C4-2B (cell line): ENCODE measurements at regions not wholly inside any gene's neighbourhood (a gene's known extent, or its start where the extent isn't known, plus 50 kb on each side); places are given as distances from the start of the nearest gene placed in this dataset.

ENCODE experiments used
- H3K27ac ChIP-seq: fragments of 450-650 bp; 2 replicates; pipeline ENCODE4 v1.5.1; 2017
- CTCF ChIP-seq: fragments of 450-650 bp; conservative IDR thresholded peaks from 2 replicates; pipeline ENCODE4 v1.5.1; 2017; ENCODE audit warnings: mild to moderate bottlenecking
- ZFX ChIP-seq: fragments of 450-650 bp; IDR thresholded peaks from 2 replicates; pipeline ENCODE4 v1.6.1; 2017

GRCh38 chr16:26806657-26807056 is 260.1 kb upstream of the C16orf82 start:
- H3K27ac ChIP-seq = no peak overlapping the region
- no peak for TF ChIP-seq ZFX
- TF ChIP-seq CTCF = no peak

- H3K27ac ChIP-seq = no peak overlapping the region
- TF ChIP-seq ZFX = no peak
- no peak for TF ChIP-seq CTCF
Observed at GRCh38 chr16:26809461-26809860, 257.3 kb upstream of the C16orf82 start.

- no peak for TF ChIP-seq ZFX
- TF ChIP-seq CTCF = no peak
- H3K27ac ChIP-seq = no peak overlapping the region
Observed at GRCh38 chr16:26816266-26816665, 250.5 kb upstream of the C16orf82 start.

GRCh38 chr16:26816885-26817571 is 249.7 kb upstream of the C16orf82 start:
- TF ChIP-seq ZFX (no peak), CTCF (no peak)
- H3K27ac ChIP-seq = no peak overlapping the region

- no peak for TF ChIP-seq ZFX
- TF ChIP-seq CTCF = no peak
Observed at GRCh38 chr16:26818393-26818792, 248.3 kb upstream of the C16orf82 start.

GRCh38 chr16:26824469-26824868 is 242.3 kb upstream of the C16orf82 start:
- TF ChIP-seq CTCF (no peak), ZFX (no peak)
- no peak overlapping the region for H3K27ac ChIP-seq

More at GRCh38 chr16:26818393-26818792, 248.3 kb upstream of the C16orf82 start:
- no peak overlapping the region for H3K27ac ChIP-seq

GRCh38 chr16:26826500-26826899 is 240.2 kb upstream of the C16orf82 start:
- TF ChIP-seq ZFX (no peak), CTCF (no peak)
- no peak overlapping the region for H3K27ac ChIP-seq
